ENCODE measurements at regions not wholly inside any gene's neighbourhood (a gene's known extent, or its start where the extent isn't known, plus 50 kb on each side); places are given as distances from the start of the nearest gene placed in this dataset.

DNA sequence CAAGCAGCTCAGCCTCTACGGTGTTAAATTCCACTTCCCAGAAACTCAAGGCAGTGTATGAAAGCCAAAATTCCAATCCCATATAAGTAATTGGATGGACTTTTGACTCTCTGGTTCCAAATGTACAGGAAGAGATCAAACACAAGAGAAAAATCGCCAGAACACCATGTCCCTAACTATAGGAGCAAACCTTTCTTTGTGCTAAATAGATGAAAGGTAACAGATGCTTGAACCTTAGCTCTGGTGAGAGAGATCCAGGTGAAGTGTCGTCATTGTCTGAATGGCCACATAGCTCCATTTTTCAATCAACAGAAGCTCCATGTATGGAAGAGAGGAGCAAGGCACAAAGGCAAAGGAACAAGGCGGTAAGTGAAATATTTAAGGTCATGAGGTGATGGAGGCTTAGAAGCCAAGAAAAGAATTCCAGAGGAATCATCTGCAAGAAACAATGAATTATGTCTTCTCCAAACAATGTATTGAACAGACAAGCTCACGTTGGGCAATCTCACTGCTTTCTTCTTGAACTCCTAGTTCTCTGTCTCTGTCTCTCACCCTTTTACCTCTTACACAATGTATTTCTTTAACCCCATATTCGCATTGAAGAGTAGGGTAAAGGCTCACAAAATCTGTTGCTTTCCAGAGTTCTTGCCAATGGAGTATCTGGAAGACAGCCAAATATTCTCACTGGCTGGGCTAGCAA lies 585.1 kb downstream of the GATA3 start:
- TF ChIP-seq, protein P1, sequence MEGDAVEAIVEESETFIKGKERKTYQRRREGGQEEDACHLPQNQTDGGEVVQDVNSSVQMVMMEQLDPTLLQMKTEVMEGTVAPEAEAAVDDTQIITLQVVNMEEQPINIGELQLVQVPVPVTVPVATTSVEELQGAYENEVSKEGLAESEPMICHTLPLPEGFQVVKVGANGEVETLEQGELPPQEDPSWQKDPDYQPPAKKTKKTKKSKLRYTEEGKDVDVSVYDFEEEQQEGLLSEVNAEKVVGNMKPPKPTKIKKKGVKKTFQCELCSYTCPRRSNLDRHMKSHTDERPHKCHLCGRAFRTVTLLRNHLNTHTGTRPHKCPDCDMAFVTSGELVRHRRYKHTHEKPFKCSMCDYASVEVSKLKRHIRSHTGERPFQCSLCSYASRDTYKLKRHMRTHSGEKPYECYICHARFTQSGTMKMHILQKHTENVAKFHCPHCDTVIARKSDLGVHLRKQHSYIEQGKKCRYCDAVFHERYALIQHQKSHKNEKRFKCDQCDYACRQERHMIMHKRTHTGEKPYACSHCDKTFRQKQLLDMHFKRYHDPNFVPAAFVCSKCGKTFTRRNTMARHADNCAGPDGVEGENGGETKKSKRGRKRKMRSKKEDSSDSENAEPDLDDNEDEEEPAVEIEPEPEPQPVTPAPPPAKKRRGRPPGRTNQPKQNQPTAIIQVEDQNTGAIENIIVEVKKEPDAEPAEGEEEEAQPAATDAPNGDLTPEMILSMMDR (IDR thresholded peaks at IDR 0.05): no peak
- TF ChIP-seq EP300 (IDR thresholded peaks at IDR 0.05): no peak
